Hepatocyte (in vitro differentiated cells): ENCODE measurements at regions not wholly inside any gene's neighbourhood (a gene's known extent, or its start where the extent isn't known, plus 50 kb on each side); places are given as distances from the start of the nearest gene placed in this dataset.

ENCODE experiments used
- EZH2 ChIP-seq: fragments of 200-600 bp; sonication (generic); IDR thresholded peaks from 2 replicates; pipeline ENCODE4 v1.6.1; 2016; ENCODE audit warnings: antibody characterized with exemption, mild to moderate bottlenecking, borderline replicate concordance
- TF ChIP-seq, protein P1 (sequence below): fragments of 200-600 bp; sonication (generic); IDR thresholded peaks from 2 replicates; pipeline ENCODE4 v1.5.1; 2016; ENCODE audit warnings: antibody characterized with exemption, mild to moderate bottlenecking; ENCODE audit not compliant: poor library complexity

GRCh38 chr20:53829255-53829723 is 235.7 kb upstream of the ZNF217 start:
- TF ChIP-seq, protein P1, sequence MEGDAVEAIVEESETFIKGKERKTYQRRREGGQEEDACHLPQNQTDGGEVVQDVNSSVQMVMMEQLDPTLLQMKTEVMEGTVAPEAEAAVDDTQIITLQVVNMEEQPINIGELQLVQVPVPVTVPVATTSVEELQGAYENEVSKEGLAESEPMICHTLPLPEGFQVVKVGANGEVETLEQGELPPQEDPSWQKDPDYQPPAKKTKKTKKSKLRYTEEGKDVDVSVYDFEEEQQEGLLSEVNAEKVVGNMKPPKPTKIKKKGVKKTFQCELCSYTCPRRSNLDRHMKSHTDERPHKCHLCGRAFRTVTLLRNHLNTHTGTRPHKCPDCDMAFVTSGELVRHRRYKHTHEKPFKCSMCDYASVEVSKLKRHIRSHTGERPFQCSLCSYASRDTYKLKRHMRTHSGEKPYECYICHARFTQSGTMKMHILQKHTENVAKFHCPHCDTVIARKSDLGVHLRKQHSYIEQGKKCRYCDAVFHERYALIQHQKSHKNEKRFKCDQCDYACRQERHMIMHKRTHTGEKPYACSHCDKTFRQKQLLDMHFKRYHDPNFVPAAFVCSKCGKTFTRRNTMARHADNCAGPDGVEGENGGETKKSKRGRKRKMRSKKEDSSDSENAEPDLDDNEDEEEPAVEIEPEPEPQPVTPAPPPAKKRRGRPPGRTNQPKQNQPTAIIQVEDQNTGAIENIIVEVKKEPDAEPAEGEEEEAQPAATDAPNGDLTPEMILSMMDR = no peak
- TF ChIP-seq EZH2 = no peak
